ENCODE measurements at regions not wholly inside any gene's neighbourhood (a gene's known extent, or its start where the extent isn't known, plus 50 kb on each side); places are given as distances from the start of the nearest gene placed in this dataset.

DNA sequence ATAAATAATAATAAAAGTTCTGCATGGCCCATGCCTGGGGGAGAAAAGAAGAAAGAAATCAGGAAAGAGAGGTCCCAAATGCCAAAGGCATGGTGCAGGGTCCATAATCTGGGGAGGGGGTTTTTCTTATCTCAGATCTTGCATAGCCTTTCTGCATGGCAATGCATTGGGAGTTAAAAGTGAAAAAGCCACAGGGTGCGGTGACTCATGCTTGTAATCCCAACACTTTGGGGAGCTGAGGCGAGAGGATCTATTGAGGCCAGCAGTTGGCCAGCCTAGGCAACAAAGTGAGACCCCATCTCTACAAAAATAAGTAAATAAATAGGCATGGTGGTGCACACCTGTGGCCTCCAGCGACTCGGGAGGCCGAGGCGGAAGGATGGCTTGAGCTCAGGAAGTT is 76.8 kb upstream of the GATA2 start:
- no peak for DNase-seq (ENCODE audit: low spot score)

- peak; percentile 45 for DNase-seq (ENCODE audit: low spot score)
Observed at GRCh38 chr3:128568602-128569490, 75.8 kb upstream of the GATA2 start.

GRCh38 chr3:128567705-128568356 is 74.8 kb upstream of the GATA2 start:
- no peak for DNase-seq (ENCODE audit: low spot score)

DNA sequence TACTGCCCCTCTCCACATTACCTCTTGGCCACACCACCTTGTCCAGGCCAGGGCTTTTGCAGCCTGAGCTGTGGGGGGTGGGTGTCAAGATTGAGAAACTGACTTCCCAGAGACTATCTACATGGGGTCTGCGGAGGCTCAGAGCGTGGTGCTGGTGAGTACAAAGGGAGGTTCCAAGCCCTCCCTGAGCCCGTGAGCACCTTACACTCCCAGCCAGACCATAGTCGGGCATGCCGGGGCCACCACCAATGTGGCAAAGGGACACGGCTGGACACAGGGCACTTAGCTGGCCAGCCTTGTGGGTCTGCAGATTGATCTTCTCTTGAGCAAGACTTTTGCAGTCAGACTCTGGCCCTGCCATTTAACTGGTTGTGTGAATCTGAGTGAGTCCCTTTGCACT is 74.1 kb upstream of the GATA2 start:
- DNase-seq (ENCODE audit: low spot score) = no peak

DNA sequence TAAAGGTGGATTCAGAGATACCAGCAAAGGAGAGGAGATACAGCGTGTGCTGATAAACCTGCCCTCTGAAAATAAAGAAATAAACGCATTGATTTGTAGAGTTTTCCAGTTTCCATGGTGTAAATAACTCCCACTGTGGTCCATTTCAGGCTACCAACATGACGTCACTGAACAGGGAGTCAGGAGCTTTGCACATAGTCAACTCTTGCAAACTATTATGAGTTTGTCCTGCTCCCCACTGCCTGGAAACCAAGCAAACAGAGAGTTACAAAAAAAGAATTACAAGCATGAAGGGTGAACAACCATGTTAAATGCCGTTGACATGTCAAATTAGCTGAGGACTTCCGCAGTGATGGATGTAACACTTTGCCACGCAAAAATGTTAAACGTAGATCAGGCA is 70.4 kb upstream of the GATA2 start:
- no peak for DNase-seq (ENCODE audit: low spot score)

GRCh38 chr3:128561504-128561903 is 68.5 kb upstream of the GATA2 start:
- DNase-seq (ENCODE audit: low spot score) = no peak

- no peak for DNase-seq (ENCODE audit: low spot score)
Observed at GRCh38 chr3:128560768-128561167, 67.8 kb upstream of the GATA2 start.

DNA sequence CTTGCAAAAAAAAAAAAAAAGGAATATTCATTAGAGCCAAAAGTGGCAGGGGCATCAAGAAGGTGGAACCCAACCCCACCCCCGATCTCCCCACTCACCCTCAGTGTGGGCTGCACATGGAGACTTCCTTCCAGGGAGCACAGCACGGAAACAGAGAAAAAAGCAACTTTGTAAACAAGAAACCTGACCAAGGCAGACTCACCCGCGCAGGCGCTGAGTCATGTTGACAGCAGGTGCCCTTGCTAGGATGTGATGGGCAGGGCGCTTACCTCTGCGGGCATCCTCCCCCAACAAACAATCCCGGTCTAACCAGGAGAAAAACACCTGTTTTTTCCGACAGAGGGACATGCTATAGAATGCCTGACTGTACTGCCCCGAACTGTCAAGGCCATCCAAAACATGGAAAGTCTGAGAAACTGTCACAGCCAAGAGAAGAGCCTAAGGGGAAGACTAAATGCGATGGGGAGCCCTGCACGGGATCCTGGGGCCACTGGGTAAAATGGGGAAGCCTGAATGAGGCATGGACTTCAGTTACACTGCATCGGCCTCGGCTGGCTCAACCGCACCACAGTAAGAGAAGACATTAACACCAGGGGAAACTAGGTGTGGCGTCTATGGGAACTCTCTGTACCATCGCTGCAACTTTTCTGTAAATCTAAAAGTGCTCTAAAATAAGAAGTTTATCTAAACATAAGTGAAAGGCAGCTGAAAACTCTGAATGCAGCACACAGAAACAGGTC is 66.7 kb upstream of the GATA2 start:
- peak; percentile 60 for DNase-seq (ENCODE audit: low spot score)

DNA sequence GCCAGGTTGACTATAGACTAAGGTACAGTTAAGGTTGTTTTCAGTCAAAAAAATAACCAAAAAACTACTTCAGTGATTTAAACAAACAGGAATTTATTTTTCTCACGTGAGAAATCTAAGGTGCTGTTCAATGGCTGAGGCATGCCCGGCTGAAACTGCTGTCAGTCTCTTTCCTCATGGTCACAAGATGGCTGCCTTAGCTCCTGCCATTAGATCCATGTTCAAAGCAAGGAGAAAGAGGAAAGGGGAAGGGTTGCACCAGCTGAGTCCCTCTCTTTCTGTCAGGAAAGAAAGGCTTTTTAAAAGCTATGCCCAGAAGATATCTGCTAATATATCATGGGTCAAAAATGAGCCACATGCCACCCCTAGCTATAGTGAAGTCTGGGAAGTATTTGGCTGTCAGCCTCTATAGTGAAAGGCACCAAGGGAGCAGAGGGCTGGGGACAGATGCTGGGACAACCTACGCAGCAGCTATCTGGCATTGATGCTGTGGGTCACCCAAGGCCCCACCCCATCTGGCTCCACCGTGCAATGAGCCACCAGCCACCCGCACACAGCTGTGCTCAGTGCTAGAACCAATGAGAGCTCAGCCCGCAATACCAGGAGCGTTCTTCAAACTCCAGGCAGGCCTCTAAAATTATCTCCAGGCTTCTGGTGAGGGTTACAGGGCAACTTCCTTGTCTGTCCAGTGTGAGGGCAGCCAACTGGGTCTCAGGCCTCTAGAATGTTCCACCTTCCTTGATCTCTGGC is 64.7 kb upstream of the GATA2 start:
- DNase-seq (ENCODE audit: low spot score) = no peak

GRCh38 chr3:128556907-128557306 is 63.9 kb upstream of the GATA2 start:
- no peak for DNase-seq (ENCODE audit: low spot score)

DNA sequence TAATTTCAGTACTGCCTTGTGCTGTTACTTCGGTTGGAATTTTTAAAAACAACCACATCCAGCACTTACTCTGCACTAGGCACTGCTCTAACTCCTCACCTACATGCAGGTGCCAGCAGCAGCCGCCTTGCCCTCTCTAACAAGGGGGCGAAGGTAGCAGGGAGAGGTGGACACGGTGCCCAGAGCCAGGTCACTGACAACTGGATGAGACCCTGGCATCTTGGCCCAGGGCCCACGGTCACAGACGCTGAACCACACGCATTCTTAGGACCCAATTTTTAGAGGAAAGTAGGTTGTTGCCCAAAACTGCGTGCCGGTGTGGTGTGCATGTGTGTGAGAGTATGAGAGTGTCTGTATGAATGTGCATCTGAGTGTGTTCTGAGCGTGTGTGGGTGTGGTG is 63.4 kb upstream of the GATA2 start:
- DNase-seq (ENCODE audit: low spot score) = no peak

DNA sequence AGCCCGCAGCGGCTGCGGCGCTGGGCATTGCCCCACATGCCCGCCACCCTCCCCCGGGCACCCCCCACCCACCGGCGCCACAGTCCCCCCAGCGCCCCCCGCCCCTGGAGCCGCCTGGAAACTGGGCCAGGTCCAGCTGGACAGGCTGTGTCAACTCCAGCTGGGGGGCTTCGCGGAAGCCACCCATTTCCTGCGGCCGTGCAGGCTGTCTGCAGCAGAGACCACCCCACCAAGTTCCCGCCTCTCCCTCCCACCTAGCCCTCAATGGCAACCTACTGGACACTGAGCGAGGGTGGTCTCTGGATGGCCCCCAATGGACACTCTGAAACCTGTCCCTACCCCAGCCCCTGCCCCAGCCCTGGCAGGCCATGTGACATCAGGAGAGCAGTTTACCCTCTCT is 62.8 kb upstream of the GATA2 start:
- DNase-seq (ENCODE audit: low spot score) = no peak

DNA sequence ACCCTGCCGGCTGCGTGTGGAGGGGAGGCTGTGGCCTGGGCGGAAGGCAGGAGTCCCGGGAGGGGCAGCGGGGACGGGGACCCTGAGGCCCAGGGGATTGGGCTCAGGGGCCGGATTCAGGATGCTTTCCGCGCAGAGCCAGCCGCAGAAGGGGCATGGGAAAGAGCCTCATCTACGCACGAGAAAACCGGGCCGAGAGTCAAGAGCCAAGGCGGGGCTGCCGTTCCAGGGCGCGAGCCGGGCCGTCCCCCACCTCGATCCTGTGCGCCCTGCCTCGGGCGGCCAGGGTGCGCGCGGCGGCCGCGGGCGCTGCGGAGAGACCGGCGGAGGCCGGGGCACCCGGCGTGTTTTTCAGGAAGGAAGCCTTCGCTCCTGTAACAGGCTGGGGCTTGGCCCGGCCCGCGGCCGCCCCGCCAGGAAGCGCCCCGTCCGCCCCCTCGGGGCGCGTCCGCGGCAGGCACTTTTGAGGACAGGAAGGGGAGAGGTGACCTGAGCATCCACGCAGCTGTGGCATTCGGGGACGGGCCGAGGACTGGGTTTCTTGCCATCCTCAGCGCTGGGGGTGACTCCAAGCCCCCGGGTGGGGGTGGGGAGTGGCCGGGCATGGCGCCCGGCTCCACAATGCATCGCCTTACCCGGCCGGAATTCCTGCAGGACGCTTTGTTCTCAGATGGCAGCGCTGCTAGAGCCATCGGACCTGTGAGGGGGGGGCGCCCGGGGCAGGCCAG is 62.3 kb upstream of the GATA2 start:
- DNase-seq (ENCODE audit: low spot score) = no peak

GRCh38 chr3:128554465-128555097 is 61.6 kb upstream of the GATA2 start:
- no peak for DNase-seq (ENCODE audit: low spot score)

GRCh38 chr3:128554100-128554464 is 61.1 kb upstream of the GATA2 start:
- DNase-seq (ENCODE audit: low spot score) = peak; percentile 76

DNA sequence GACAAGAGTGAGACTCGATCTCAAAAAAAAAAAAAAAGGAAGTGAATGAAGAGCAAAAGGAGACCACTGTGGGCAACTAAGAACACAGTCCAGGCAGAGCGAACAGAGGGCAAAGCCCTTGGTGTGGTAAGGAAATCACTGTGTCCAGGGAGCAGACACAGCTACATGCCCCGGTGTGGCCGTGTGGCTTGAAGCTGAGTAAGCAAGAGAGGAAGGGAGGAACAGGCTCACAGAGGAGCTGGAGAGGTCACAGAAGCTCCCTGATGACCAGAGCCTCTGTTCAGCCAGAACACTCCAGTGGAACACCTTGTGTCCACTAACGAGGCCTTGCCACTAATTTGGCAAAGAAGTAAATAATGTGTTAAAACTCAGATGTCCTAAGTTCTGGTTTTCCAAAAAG is 60.6 kb upstream of the GATA2 start:
- DNase-seq (ENCODE audit: low spot score) = no peak

DNA sequence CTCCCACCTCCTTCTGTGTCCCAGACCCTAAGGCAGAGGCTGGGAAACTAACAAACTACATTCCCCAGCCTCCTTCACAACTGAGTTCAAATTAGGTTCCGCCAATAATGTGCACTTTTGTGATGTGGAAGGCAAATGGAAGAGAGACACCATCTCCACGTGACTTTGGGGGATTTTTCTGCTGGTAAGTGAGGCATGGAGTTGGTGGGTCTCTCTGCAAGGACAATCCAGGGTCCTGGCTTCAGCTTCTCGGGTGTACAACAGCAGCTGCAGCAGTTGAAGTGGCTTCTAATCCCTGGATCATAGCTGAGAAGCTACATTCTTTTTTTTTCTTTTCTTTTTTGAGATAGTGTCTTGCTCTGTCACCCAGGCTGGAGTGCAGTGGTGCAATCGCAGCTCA is 58.9 kb upstream of the GATA2 start:
- no peak for DNase-seq (ENCODE audit: low spot score)

DNA sequence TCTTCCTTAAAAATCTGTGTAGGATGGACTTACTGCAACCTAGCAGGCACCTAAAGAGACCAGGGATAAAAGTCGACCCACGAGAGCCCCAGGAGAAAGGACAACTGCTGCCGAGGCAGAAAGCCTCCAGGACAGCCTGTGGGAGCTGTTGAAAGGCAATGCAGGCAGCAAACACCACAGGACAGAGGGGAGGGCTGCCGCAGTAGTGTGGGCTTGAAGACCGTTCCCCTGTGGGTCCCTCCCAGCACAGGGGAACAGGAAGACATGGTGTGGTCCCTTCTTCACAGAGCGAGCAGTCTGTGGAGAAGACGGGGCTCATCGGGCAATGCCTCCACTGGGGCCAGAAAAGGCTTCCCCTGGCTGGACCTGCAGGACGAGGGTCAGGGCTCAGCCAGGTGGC is 58.5 kb upstream of the GATA2 start:
- DNase-seq (ENCODE audit: low spot score) = no peak

- DNase-seq (ENCODE audit: low spot score) = no peak
Observed at GRCh38 chr3:128550471-128551126, 57.6 kb upstream of the GATA2 start.

DNA sequence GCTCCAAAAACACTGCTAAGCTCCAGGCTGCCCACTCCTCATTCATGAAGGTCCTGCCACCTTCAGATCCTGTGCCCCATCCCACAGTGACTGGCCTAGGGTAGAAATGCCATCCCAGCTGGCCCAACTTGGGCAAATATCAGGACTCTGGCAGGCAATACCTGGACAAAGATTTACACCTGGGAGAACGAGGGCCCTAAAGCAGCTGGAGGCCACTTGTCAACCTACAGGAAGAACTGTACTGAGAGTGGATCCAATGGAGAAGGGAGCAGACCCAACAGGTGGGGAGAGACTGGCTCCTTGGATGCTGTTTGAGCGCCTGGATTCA is 57.1 kb upstream of the GATA2 start:
- no peak for DNase-seq (ENCODE audit: low spot score)

All from H4 (cell line).